ENCODE measurements at regions not wholly inside any gene's neighbourhood (a gene's known extent, or its start where the extent isn't known, plus 50 kb on each side); places are given as distances from the start of the nearest gene placed in this dataset.

DNA sequence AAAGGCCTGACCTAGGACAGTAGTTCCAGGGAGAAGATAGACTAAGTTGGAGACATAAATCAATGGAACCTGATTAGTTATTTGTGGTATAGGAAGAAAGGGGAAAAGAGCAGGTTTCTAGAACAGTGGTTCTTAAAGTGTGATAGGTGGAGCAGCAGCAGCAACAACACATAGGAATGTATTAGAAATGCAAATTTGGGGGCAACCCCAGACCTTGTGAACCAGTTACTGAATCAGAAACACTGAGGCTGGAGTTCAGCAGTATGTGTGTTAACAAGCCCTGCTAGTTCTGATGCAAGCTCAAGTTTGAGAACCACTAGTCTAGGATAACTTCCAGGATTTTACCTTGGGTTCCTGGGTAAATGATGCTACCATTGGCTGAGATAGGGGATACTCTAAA is 308.7 kb downstream of the EMP1 start:
- Histone ChIP-seq H3K27me3 (ENCODE audit: control insufficient read depth, insufficient read depth, low read length) (no peaks in the 10 kb centered on the region), H3K4me3 (ENCODE audit: low read depth, low read length) (no peak overlapping the region), H3K36me3 (ENCODE audit: control insufficient read depth, insufficient read depth, low read length) (no peaks in the 10 kb centered on the region)
- FAIRE-seq = no peak
- peak; percentile 13 for DNase-seq (ENCODE audit: low read depth)
- TF ChIP-seq CTCF (IDR thresholded peaks at IDR 0.05; ENCODE audit: insufficient read depth, low read length, severe bottlenecking) = no peak

GRCh38 chr12:13504736-13505135 is 308.2 kb downstream of the EMP1 start:
- DNase-seq (ENCODE audit: low read depth) (peak; percentile 63), FAIRE-seq (no peak)
- H3K27me3 ChIP-seq (ENCODE audit: control insufficient read depth, insufficient read depth, low read length) = no peaks in the 10 kb centered on the region
- no peak overlapping the region for H3K4me3 ChIP-seq (ENCODE audit: low read depth, low read length)
- H3K36me3 ChIP-seq (ENCODE audit: control insufficient read depth, insufficient read depth, low read length) = no peaks in the 10 kb centered on the region
- TF ChIP-seq CTCF (IDR thresholded peaks at IDR 0.05; ENCODE audit: insufficient read depth, low read length, severe bottlenecking) = no peak

DNA sequence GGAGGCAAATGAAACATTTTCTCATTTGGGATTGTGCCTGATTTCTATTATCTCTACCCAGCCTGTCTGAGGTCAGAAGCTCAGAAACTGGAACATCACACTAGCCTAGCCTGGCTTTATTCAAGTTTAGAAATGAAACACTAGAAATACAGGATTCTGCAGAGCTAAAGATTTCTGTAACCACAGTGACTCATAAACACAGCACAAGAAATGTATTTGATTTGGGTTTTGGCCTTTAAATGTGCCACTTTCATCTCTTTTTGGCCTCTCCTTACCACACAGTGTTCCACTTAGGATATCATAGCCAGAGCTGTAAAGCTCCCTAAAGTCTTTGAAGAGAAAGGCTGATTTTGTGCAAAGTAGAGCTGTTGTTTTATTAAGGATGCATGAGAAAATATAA is 307.5 kb downstream of the EMP1 start:
- FAIRE-seq = no peak
- Histone ChIP-seq H3K36me3 (ENCODE audit: control insufficient read depth, insufficient read depth, low read length) (no peaks in the 10 kb centered on the region), H3K4me3 (ENCODE audit: low read depth, low read length) (no peak overlapping the region), H3K27me3 (ENCODE audit: control insufficient read depth, insufficient read depth, low read length) (no peaks in the 10 kb centered on the region)
- DNase-seq (ENCODE audit: low read depth) = peak; percentile 43
- TF ChIP-seq CTCF (IDR thresholded peaks at IDR 0.05; ENCODE audit: insufficient read depth, low read length, severe bottlenecking) = no peak

GRCh38 chr12:13503094-13503835 is 306.7 kb downstream of the EMP1 start:
- peak; percentile 53 for DNase-seq (ENCODE audit: low read depth)
- peak; percentile 23 for FAIRE-seq
- TF ChIP-seq CTCF (IDR thresholded peaks at IDR 0.05; ENCODE audit: insufficient read depth, low read length, severe bottlenecking) = no peak

GRCh38 chr12:13499008-13499407 is 302.5 kb downstream of the EMP1 start:
- DNase-seq (ENCODE audit: low read depth) (no peak), FAIRE-seq (no peak)
- Histone ChIP-seq H3K4me3 (ENCODE audit: low read depth, low read length) (no peak overlapping the region), H3K27me3 (ENCODE audit: control insufficient read depth, insufficient read depth, low read length) (no peaks in the 10 kb centered on the region), H3K36me3 (ENCODE audit: control insufficient read depth, insufficient read depth, low read length) (no peaks in the 10 kb centered on the region)
- no peak for TF ChIP-seq CTCF (IDR thresholded peaks at IDR 0.05; ENCODE audit: insufficient read depth, low read length, severe bottlenecking)

More at GRCh38 chr12:13503094-13503835, 306.7 kb downstream of the EMP1 start:
- no peaks in the 10 kb centered on the region for H3K36me3 ChIP-seq (ENCODE audit: control insufficient read depth, insufficient read depth, low read length)
- H3K27me3 ChIP-seq (ENCODE audit: control insufficient read depth, insufficient read depth, low read length) = no peaks in the 10 kb centered on the region
- no peak overlapping the region for H3K4me3 ChIP-seq (ENCODE audit: low read depth, low read length)

- DNase-seq (ENCODE audit: low read depth) (no peak), FAIRE-seq (no peak)
- Histone ChIP-seq H3K27me3 (ENCODE audit: control insufficient read depth, insufficient read depth, low read length) (no peaks in the 10 kb centered on the region), H3K36me3 (ENCODE audit: control insufficient read depth, insufficient read depth, low read length) (no peaks in the 10 kb centered on the region), H3K4me3 (ENCODE audit: low read depth, low read length) (no peak overlapping the region)
- no peak for TF ChIP-seq CTCF (IDR thresholded peaks at IDR 0.05; ENCODE audit: insufficient read depth, low read length, severe bottlenecking)
Measured at GRCh38 chr12:13496111-13496510, 299.6 kb downstream of the EMP1 start.

Measured in bronchial epithelial cell (primary cell).